22Rv1 (cell line): ENCODE measurements at regions not wholly inside any gene's neighbourhood (a gene's known extent, or its start where the extent isn't known, plus 50 kb on each side); places are given as distances from the start of the nearest gene placed in this dataset.

Experiments used
- CTCF ChIP-seq: fragments of 450-650 bp; IDR thresholded peaks from 2 replicates; pipeline ENCODE4 v1.5.1; 2017; ENCODE audit warnings: mild to moderate bottlenecking
- ZFX ChIP-seq: fragments of 450-650 bp; IDR thresholded peaks from 2 replicates; pipeline ENCODE4 v1.6.1; 2017; ENCODE audit warnings: antibody characterized with exemption, borderline replicate concordance

- no peak for TF ChIP-seq CTCF
- TF ChIP-seq ZFX, result no peak
Observed at GRCh38 chr5:52378237-52378636, 409.5 kb upstream of the ITGA1 start.
